ENCODE measurements at regions not wholly inside any gene's neighbourhood (a gene's known extent, or its start where the extent isn't known, plus 50 kb on each side); places are given as distances from the start of the nearest gene placed in this dataset.

DNA sequence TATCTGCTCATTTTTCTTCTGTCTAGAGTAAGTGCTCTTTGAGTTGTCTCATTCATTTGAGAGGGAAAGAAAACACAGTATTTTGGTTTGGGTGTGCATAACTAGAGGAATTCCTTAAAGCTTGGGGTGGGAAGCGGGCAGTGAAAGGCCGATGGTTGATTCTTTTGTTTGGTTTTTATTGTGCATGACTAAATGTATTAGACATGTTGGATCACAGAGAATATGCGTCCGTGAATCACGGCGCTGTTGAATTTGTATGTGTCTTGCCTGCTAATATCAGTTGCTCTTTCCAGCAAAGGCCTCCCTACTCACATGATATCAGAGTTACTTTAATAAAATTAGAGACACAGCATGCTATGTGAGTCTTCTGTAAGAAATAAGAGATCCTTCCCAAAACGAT, 180.0 kb downstream of the CHD9NB start:
- Histone ChIP-seq H2BK120ac (replicated peaks; ENCODE audit: low read depth, low read length) (no peak overlapping the region), H4K20me1 (replicated peaks in 1 of 2; ENCODE audit: control insufficient read depth in 1 of 2, insufficient read depth in 2 of 2, low read length in 2 of 2) (no peaks in the 10 kb centered on the region), H3K23me2 (ENCODE audit: low read depth, low read length) (no peaks in the 10 kb centered on the region), H3K36me3 (ENCODE audit: control insufficient read depth in 2 of 4, insufficient read depth in 4 of 4, low read length in 3 of 4) (no peaks in the 10 kb centered on the region), H2BK20ac (ENCODE audit: low read length) (no peak overlapping the region), H3K4ac (replicated peaks; ENCODE audit: insufficient read length, low read depth, low read length) (no peak overlapping the region), H3K9me3 (ENCODE audit: insufficient read depth in 2 of 2, low read depth in 1 of 2, low read length in 1 of 2) (no peaks in the 10 kb centered on the region), H3K27ac (ENCODE audit: low read depth, low read length) (no peak overlapping the region), H4K91ac (replicated peaks; ENCODE audit: insufficient read length, low read length) (no peak overlapping the region), H3K79me2 (ENCODE audit: control insufficient read depth in 1 of 2, insufficient read depth in 2 of 2, low read length in 2 of 2) (no peaks in the 10 kb centered on the region), H2BK12ac (ENCODE audit: low read depth, low read length) (no peak overlapping the region), H2AK5ac (ENCODE audit: low read depth, low read length) (no peak overlapping the region), H3K23ac (ENCODE audit: insufficient read length) (no peak overlapping the region), H3K4me2 (ENCODE audit: insufficient read depth in 1 of 2, low read depth in 2 of 2, low read length in 2 of 2) (no peak overlapping the region), H3K79me1 (ENCODE audit: low read depth, low read length) (no peaks in the 10 kb centered on the region), H4K5ac (ENCODE audit: insufficient read length, low read depth, low read length) (no peak overlapping the region), H3K9ac (replicated peaks in 1 of 4; ENCODE audit: extremely low read depth in 1 of 4, low read depth in 3 of 4, low read length in 3 of 4) (no peak overlapping the region), H2AFZ (ENCODE audit: low read length) (no peak overlapping the region), H4K8ac (ENCODE audit: extremely low read depth, insufficient read depth, low read length) (no peak overlapping the region), H3K18ac (ENCODE audit: extremely low read depth, low read length) (no peak overlapping the region), H3K27me3 (replicated peaks in 1 of 4; ENCODE audit: control insufficient read depth in 3 of 4, extremely low read depth in 1 of 4, insufficient read depth in 3 of 4, low read length in 3 of 4) (no peaks in the 10 kb centered on the region), H2BK5ac (ENCODE audit: low read depth, low read length) (no peak overlapping the region), H3K4me3 (ENCODE audit: extremely low read depth in 1 of 4, insufficient read depth in 2 of 4, low read depth in 3 of 4, low read length in 4 of 4) (no peak overlapping the region), H3K14ac (ENCODE audit: insufficient read length) (no peak overlapping the region), H2BK15ac (ENCODE audit: low read length) (no peak overlapping the region), H3K4me1 (replicated peaks in 1 of 4; ENCODE audit: control insufficient read depth in 3 of 4, insufficient read depth in 4 of 4, low read length in 3 of 4) (peaks cover 4 to 10% (median 7%) of the 10 kb centered on the region in 4 experiments; a peak in 4 of 7 replicates), H3K56ac (replicated peaks; ENCODE audit: insufficient read length, low read depth, low read length) (no peak overlapping the region)
- WGBS, 2 experiments (ENCODE audit: extremely low coverage in 1 of 2, insufficient coverage in 1 of 2, insufficient read length in 1 of 2, insufficient replicate concordance in 2 of 2, low coverage in 1 of 2, low lambda C conversion rate in 2 of 2, missing lambda C conversion rate in 1 of 2) = 87% methylated on average over 7 of the region's 7 CpGs; no CpG with 5 or more reads in 1 of the 2 experiments
- FAIRE-seq = no peak
- ChIA-PET POLR2A (ENCODE audit: partially characterized antibody) (no interaction called here), CTCF (ENCODE audit: partially characterized antibody) (interaction anchor here (2.3 kb wide), 1 partner anchor 11 kb away, joined by 8 read pairs; no protein-coding TSS in a partner anchor)
- DNase-seq (ENCODE audit: low read depth in 1 of 2, low spot score in 2 of 2) = no peak
- TF ChIP-seq SP4 (IDR thresholded peaks at IDR 0.05; ENCODE audit: low read length) (no peak), CHD1 (IDR thresholded peaks at IDR 0.05; ENCODE audit: low read depth, low read length) (no peak), HDAC6 (IDR thresholded peaks at IDR 0.05; ENCODE audit: low read depth, low read length) (no peak), EGR1 (IDR thresholded peaks at IDR 0.05; ENCODE audit: borderline replicate concordance, low read depth, low read length) (no peak), MAX (IDR thresholded peaks at IDR 0.05) (no peak), POLR2AphosphoS5 (IDR thresholded peaks at IDR 0.05; ENCODE audit: low read depth, low read length) (no peak), MAFK (IDR thresholded peaks at IDR 0.05; ENCODE audit: low read depth, low read length) (no peak), NRF1 (IDR thresholded peaks at IDR 0.05; ENCODE audit: low read depth, low read length) (no peak), CEBPB (IDR thresholded peaks at IDR 0.05; ENCODE audit: low read depth, low read length) (no peak), TCF12 (IDR thresholded peaks at IDR 0.05; ENCODE audit: low read depth, low read length) (no peak), CTCF (IDR thresholded peaks at IDR 0.05; ENCODE audit: control extremely low read depth in 1 of 3, insufficient read depth in 1 of 3, low read depth in 1 of 3, low read length in 3 of 3) (no peak), SRF (IDR thresholded peaks at IDR 0.05; ENCODE audit: low read depth, low read length) (no peak), BRCA1 (IDR thresholded peaks at IDR 0.05; ENCODE audit: low read depth, low read length) (no peak)
